Ectodermal cell (in vitro differentiated cells): ENCODE measurements at regions not wholly inside any gene's neighbourhood (a gene's known extent, or its start where the extent isn't known, plus 50 kb on each side); places are given as distances from the start of the nearest gene placed in this dataset.
"Not testable (repeated sequence)": the region's sequence is repeated elsewhere in the genome, so short reads cannot be mapped to it uniquely, and the experiment has no call there.

Experiments
- H3K27ac ChIP-seq: 2 replicates; pipeline ENCODE4 v1.7.0; 2013; ENCODE audit warnings: mild to moderate bottlenecking, low read depth, low read length; ENCODE audit not compliant: insufficient read depth, poor library complexity, severe bottlenecking
- H3K27me3 ChIP-seq: 2 replicates; pipeline ENCODE4 v1.7.0; 2013; ENCODE audit warnings: mild to moderate bottlenecking, low read length; ENCODE audit not compliant: insufficient read depth, control insufficient read depth, poor library complexity, severe bottlenecking
- H3K36me3 ChIP-seq: one replicate; pipeline ENCODE4 v1.7.0; 2013; ENCODE audit warnings: low read length; ENCODE audit not compliant: control insufficient read depth, insufficient read depth
- H3K4me1 ChIP-seq: one replicate; pipeline ENCODE4 v1.7.0; 2013; ENCODE audit warnings: low read length; ENCODE audit not compliant: control insufficient read depth, insufficient read depth
- H3K4me3 ChIP-seq: 2 replicates; pipeline ENCODE4 v1.7.0; 2013; ENCODE audit warnings: low read depth, low read length, control low read depth; ENCODE audit not compliant: insufficient read depth
- H3K9me3 ChIP-seq: 2 replicates; pipeline ENCODE4 v1.7.0; 2013; ENCODE audit warnings: mild to moderate bottlenecking, low read length, moderate library complexity; ENCODE audit not compliant: control insufficient read depth
- WGBS, 2 experiments: methylation state at CpG; one replicate each; pipeline ENCODE4 v1.1.7; 2013; ENCODE audit warnings: missing lambda C conversion rate in 2 of 2; 5-methylcytosine and 5-hydroxymethylcytosine counted together

GRCh38 chr3:66652100-66652499 lies 151.3 kb upstream of the LRIG1 start:
- H3K4me1 ChIP-seq, H3K9me3 ChIP-seq, H3K4me3 ChIP-seq, H3K36me3 ChIP-seq, H3K27ac ChIP-seq, H3K27me3 ChIP-seq: not testable (repeated sequence)
- 93 to 98% methylated on average over 3 to 4 of the region's 4 CpGs for WGBS, 2 experiments

- H3K36me3 ChIP-seq, result no peaks in the 10 kb centered on the region
- 90 to 91% methylated on average over 3 of the region's 3 CpGs for WGBS, 2 experiments
- H3K27me3 ChIP-seq, result no peaks in the 10 kb centered on the region
- no peak overlapping the region for H3K4me3 ChIP-seq
- H3K9me3 ChIP-seq, result no peaks in the 10 kb centered on the region
- H3K4me1 ChIP-seq, result peaks cover 8% of the 10 kb centered on the region
- H3K27ac ChIP-seq, result peak overlapping the region; percentile 90
These were observed 154.2 kb upstream of the LRIG1 start for GRCh38 chr3:66655044-66655443.

GRCh38 chr3:66655671-66656070 lies 154.8 kb upstream of the LRIG1 start:
- Histone ChIP-seq H3K27ac (peak overlapping the region; percentile 90), H3K9me3 (no peaks in the 10 kb centered on the region), H3K4me3 (no peak overlapping the region), H3K36me3 (no peaks in the 10 kb centered on the region), H3K4me1 (peaks cover 8% of the 10 kb centered on the region), H3K27me3 (no peaks in the 10 kb centered on the region)
- WGBS, 2 experiments, result 47 to 58% methylated on average over 8 of the region's 8 CpGs

- H3K4me1 ChIP-seq, result peaks cover 8% of the 10 kb centered on the region
- H3K27me3 ChIP-seq, result no peaks in the 10 kb centered on the region
- 89 to 95% methylated on average over 8 of the region's 8 CpGs for WGBS, 2 experiments
- H3K4me3 ChIP-seq, result no peak overlapping the region
- no peaks in the 10 kb centered on the region for H3K36me3 ChIP-seq
- no peaks in the 10 kb centered on the region for H3K9me3 ChIP-seq
- peak overlapping the region; percentile 90 for H3K27ac ChIP-seq
These were observed 155.8 kb upstream of the LRIG1 start for GRCh38 chr3:66656609-66657008.

GRCh38 chr3:66659056-66659455 lies 158.2 kb upstream of the LRIG1 start:
- H3K36me3 ChIP-seq, result no peaks in the 10 kb centered on the region
- WGBS, 2 experiments, result 94 to 100% methylated on average over 1 of the region's 1 CpG
- no peaks in the 10 kb centered on the region for H3K9me3 ChIP-seq
- H3K27ac ChIP-seq, result no peak overlapping the region
- H3K27me3 ChIP-seq, result no peaks in the 10 kb centered on the region
- H3K4me1 ChIP-seq, result peaks cover 10% of the 10 kb centered on the region
- H3K4me3 ChIP-seq, result no peak overlapping the region

DNA sequence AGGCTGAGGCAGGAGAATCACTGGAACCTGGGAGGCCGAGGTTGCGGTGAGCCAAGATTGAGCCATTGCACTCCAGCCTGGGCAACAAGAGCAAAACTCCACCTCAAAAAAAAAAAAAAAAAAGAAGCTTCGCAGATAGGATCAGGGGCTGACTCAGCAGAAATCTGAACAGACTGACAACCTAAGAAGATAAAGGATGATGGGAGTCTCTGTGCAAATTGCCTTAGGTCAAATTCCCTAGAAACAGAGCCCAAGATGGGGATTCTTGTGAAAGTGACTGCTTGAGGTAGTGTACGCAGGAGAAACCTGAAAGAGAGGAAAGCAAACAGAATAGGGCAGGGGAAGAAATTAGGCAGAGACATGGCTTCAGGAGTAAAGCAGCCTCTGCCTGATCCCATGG lies 160.8 kb upstream of the LRIG1 start:
- Histone ChIP-seq H3K27me3 (no peaks in the 10 kb centered on the region), H3K27ac (no peak overlapping the region), H3K36me3 (no peaks in the 10 kb centered on the region), H3K4me3 (no peak overlapping the region), H3K4me1 (peaks cover 3% of the 10 kb centered on the region), H3K9me3 (no peaks in the 10 kb centered on the region)
- 90 to 93% methylated on average over 4 of the region's 4 CpGs for WGBS, 2 experiments

- H3K27me3 ChIP-seq, result no peaks in the 10 kb centered on the region
- H3K9me3 ChIP-seq, result no peaks in the 10 kb centered on the region
- peaks cover 3% of the 10 kb centered on the region for H3K4me1 ChIP-seq
- no peak overlapping the region for H3K4me3 ChIP-seq
- 88 to 91% methylated on average over 6 of the region's 6 CpGs for WGBS, 2 experiments
- no peaks in the 10 kb centered on the region for H3K36me3 ChIP-seq
- no peak overlapping the region for H3K27ac ChIP-seq
These were observed 162.1 kb upstream of the LRIG1 start for GRCh38 chr3:66662894-66663293.

DNA sequence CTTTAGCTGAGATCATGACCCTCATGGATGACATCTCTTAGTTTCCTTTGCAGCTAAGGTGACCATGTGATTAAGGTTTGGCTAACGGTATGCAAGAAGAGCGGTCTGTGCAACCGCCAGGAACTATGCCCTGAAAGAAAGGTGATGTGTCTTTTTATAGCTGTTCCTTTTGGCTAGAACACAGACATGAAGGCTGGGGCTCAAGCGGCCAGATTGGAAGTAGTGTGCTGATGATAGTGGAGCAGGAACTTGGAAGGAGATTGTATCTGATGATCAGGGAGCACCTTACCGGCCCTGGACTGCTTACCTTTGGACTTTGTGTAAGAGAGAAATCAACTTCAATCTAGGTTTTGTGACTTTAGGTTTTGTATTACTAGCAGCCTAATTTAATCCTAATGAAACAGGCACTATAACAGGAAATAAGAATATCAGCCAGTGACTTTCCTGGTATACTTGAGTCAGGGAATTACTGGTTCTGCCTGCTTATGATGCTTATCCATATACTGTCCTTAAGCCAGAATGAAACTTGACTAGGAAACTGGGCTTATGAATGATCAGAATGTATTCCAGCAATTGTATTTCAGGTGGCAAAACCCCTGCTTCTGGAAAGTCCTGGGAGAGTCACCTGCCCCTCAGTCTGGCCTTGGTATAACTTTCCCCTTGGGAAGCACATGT lies 164.3 kb upstream of the LRIG1 start:
- Histone ChIP-seq H3K4me3 (no peak overlapping the region), H3K36me3 (no peaks in the 10 kb centered on the region), H3K9me3 (no peaks in the 10 kb centered on the region), H3K27ac (no peak overlapping the region), H3K27me3 (no peaks in the 10 kb centered on the region), H3K4me1 (peaks cover 3% of the 10 kb centered on the region)
- WGBS, 2 experiments, result 91 to 94% methylated on average over 5 of the region's 5 CpGs

DNA sequence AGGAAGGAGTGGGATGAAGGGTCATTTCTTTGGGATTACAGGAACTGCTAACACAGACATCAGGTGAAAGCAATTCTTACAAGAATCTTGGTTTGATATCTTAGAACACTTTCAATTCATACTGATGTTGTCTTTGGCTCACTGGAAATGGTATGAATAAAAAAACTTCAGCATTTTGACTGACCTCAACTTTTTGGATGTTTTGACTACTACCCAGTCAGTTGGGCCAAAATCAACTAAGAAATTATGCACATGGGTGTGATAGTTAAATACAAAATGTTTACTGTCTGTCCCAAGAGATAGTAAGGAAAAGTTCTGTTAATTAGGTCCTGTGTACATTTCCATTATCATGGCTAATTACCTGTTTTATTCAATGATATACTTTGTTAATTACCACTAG lies 165.5 kb upstream of the LRIG1 start:
- no peaks in the 10 kb centered on the region for H3K36me3 ChIP-seq
- no peak overlapping the region for H3K4me3 ChIP-seq
- peaks cover 3% of the 10 kb centered on the region for H3K4me1 ChIP-seq
- H3K9me3 ChIP-seq, result no peaks in the 10 kb centered on the region
- no peaks in the 10 kb centered on the region for H3K27me3 ChIP-seq
- H3K27ac ChIP-seq, result no peak overlapping the region

DNA sequence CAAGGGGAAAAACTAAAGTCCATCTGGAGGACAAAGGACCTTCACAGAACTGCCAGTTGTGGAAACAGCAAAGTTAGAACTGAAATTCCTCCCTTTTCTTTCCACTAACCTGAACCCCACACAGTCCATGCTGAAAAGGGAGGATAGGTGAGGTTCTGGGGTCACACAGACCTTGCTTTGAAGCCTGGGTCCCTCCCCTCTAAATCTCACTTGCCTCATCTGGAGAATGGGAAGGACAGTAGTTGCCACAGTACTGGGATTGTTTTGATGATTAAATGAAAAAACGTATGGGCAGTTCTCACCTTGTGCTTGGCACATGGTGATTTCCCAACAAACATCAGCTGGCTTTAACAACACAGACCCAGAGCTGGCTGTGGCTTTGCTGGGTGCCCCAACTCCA lies 166.4 kb upstream of the LRIG1 start:
- H3K36me3 ChIP-seq, result no peaks in the 10 kb centered on the region
- H3K4me1 ChIP-seq, result no peaks in the 10 kb centered on the region
- WGBS, 2 experiments, result 82 to 95% methylated on average over 1 of the region's 1 CpG
- H3K9me3 ChIP-seq, result no peaks in the 10 kb centered on the region
- no peaks in the 10 kb centered on the region for H3K27me3 ChIP-seq
- no peak overlapping the region for H3K4me3 ChIP-seq
- H3K27ac ChIP-seq, result no peak overlapping the region

DNA sequence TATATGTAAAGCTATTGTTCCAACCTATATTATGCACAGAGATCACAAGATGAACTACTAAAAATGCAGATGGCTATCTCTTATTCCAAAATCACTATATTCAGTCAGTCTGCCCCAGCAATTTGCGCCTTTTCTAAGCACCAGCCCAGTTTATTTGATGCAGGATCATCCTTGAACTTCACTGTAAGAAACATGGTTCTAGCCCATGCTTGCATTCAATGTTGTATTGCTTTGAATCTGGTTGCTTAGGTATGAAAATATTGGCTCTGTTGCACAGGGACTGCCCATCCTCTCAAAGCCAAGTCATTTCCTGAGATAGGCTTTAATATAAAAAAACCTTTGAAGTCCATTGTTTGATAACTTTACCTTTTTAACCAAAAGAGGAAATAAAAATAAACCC lies 170.5 kb upstream of the LRIG1 start:
- 98 to 100% methylated on average over 1 of the region's 1 CpG for WGBS, 2 experiments
- no peak overlapping the region for H3K4me3 ChIP-seq
- H3K9me3 ChIP-seq, result no peaks in the 10 kb centered on the region
- no peak overlapping the region for H3K27ac ChIP-seq
- H3K4me1 ChIP-seq, result no peaks in the 10 kb centered on the region
- H3K27me3 ChIP-seq, result no peaks in the 10 kb centered on the region
- H3K36me3 ChIP-seq, result no peaks in the 10 kb centered on the region
